ENCODE measurements at regions not wholly inside any gene's neighbourhood (a gene's known extent, or its start where the extent isn't known, plus 50 kb on each side); places are given as distances from the start of the nearest gene placed in this dataset.

DNA sequence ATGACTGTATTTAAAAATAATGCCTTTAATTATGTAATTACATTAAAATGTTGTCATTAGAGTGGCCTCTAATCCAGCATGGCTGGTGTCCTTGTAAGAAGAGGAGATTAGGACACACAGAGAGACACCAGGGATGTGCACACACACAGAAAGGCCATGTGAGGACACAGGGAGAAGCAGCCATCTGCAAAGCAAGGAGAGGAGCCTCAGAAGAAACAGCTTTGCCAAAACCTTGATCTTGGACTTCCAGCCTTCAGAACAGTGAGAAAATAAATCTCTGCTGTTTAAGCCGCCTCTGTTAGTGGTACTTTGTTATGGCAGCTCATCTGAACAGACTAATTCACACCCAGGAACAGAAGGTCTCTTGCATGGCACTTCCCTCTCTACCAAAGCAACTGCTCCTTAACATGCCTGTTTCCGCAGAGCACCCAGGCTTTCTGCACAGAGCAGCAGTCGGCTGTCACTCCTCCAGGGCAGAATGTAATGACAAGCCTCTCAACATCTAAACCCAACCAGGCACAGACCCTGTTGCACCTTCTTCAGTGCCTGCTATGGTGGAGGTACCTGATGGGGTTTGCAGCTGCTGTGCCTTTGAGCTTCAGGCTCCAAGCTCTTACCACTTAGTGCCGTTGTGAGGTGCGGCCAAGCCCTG is 377.7 kb downstream of the TDRD15 start:
- CTCF ChIA-PET, result no interaction called here
- no peak overlapping the region for H3K27ac ChIP-seq
- DNase-seq (ENCODE audit: low spot score), result no peak
- TF ChIP-seq, protein P1, sequence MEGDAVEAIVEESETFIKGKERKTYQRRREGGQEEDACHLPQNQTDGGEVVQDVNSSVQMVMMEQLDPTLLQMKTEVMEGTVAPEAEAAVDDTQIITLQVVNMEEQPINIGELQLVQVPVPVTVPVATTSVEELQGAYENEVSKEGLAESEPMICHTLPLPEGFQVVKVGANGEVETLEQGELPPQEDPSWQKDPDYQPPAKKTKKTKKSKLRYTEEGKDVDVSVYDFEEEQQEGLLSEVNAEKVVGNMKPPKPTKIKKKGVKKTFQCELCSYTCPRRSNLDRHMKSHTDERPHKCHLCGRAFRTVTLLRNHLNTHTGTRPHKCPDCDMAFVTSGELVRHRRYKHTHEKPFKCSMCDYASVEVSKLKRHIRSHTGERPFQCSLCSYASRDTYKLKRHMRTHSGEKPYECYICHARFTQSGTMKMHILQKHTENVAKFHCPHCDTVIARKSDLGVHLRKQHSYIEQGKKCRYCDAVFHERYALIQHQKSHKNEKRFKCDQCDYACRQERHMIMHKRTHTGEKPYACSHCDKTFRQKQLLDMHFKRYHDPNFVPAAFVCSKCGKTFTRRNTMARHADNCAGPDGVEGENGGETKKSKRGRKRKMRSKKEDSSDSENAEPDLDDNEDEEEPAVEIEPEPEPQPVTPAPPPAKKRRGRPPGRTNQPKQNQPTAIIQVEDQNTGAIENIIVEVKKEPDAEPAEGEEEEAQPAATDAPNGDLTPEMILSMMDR (conservative IDR thresholded peaks at IDR 0.05; ENCODE audit: low read depth), result no peak
- POLR2A ChIA-PET (ENCODE audit: low non-redundant PET), result no interaction called here

DNA sequence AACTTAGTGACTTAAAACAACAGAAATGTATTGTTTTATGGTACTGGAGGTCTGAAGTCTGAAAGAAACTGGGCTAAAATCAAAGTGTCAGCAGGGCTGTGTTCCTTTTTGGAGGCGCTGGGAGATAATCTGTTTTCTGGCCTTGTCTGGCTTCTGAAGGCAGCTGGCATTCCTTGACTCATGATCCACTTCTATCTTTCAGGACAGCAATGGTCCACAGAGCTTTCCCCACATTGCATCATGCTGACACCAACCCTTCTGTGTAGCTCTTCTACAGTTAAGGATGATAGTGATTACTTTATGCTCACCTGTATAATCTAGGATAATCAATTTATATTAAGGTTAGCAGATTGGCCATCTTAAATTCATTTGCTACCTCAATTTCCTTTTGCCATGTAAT is 392.1 kb downstream of the TDRD15 start:
- CTCF ChIA-PET, result no interaction called here
- DNase-seq (ENCODE audit: low spot score), result no peak
- H3K27ac ChIP-seq, result no peak overlapping the region
- POLR2A ChIA-PET (ENCODE audit: low non-redundant PET), result no interaction called here
- TF ChIP-seq, protein P1 (conservative IDR thresholded peaks at IDR 0.05; ENCODE audit: low read depth), result no peak

DNA sequence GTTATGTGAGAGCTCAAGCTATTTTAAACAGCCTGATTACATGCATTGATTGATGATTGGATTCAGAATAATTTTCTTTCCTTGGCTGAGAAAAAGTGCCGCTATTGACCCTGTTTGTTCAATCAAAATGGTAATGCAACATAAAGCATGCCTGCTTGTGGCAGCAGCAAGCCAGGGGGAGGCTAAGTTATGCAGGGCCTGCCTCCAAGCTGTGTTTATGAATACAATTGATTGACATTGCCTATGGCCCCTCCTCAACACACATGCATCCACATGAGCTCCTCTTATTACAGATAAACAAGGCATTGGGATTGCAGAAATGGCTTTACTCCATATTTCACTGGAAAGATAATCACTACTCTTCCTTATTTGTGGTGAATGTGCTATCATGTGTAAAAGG is 395.6 kb downstream of the TDRD15 start:
- CTCF ChIA-PET, result no interaction called here

DNA sequence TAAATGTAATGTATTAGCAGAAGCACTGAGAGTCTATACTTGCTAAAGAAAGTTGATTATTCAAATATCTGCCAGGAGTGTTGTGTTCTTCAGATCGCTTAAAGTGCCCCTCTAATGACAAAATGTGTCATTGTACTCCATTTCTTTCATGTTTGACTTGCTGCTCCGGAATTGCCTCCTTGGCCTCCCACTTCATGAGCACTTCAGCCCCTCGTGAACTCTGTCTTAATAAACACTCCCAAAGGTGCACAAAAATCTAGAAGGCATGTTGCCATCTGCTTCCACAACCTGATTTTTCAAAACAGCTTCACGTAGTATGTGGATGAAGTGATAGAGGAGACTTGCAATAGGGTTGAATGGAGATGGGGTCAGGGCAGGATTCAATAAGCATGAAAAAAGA is 396.1 kb downstream of the TDRD15 start:
- ChIA-PET CTCF (no interaction called here), POLR2A (ENCODE audit: low non-redundant PET) (no interaction called here)
- no peak for DNase-seq (ENCODE audit: low spot score)
- no peak overlapping the region for H3K27ac ChIP-seq
- TF ChIP-seq, protein P1 (conservative IDR thresholded peaks at IDR 0.05; ENCODE audit: low read depth), result no peak

More for the DNA sequence above, 395.6 kb downstream of the TDRD15 start:
- TF ChIP-seq, protein P1 (conservative IDR thresholded peaks at IDR 0.05; ENCODE audit: low read depth), result no peak
- H3K27ac ChIP-seq, result no peak overlapping the region
- POLR2A ChIA-PET (ENCODE audit: low non-redundant PET), result no interaction called here
- no peak for DNase-seq (ENCODE audit: low spot score)

DNA sequence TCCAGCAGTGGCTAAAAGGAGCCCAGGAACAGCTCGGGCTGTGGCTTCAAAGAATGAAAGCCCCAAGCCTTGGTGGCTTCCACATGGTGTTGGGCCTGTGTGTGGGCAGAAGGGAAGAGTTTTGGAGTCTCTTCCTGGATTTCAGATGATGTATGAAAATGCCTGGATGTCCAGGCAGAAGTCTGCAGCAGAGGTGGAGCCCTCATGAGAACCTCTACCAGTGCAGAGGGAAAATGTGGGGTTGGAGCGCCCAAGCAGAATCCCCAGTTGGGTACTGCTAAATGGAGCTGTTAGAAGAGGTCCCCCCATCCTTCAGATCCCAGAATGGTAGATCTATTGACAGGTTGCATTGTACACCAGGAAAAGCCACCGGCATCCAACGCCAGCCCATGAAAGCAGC is 412.1 kb downstream of the TDRD15 start:
- DNase-seq (ENCODE audit: low spot score), result no peak
- no peak overlapping the region for H3K27ac ChIP-seq
- CTCF ChIA-PET, result no interaction called here
- POLR2A ChIA-PET (ENCODE audit: low non-redundant PET), result no interaction called here
- TF ChIP-seq, protein P1 (conservative IDR thresholded peaks at IDR 0.05; ENCODE audit: low read depth), result no peak

DNA sequence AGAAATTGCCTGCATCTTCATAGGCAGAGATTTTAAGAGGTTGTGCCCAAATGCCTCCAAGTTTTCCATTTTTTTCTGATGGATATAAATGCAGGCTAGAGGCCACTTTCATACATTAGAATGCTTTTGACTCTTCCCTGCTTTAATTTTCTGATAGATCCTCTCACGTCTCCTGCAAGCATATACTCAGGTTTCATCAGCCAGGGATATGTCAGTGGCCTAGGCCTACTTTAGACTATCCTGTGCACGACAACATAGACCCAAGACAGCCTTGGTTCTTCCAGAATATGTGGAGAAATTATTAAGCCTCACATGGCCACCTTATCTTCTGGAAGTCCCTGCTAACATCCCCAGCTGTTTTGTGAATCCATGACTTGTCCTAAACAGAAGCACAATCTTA is 415.9 kb downstream of the TDRD15 start:
- DNase-seq (ENCODE audit: low spot score), result no peak
- ChIA-PET CTCF (no interaction called here), POLR2A (ENCODE audit: low non-redundant PET) (no interaction called here)
- no peak overlapping the region for H3K27ac ChIP-seq
- TF ChIP-seq, protein P1 (conservative IDR thresholded peaks at IDR 0.05; ENCODE audit: low read depth), result no peak
